Non-pigmented ciliary epithelial cell (primary cell): ENCODE measurements at regions not wholly inside any gene's neighbourhood (a gene's known extent, or its start where the extent isn't known, plus 50 kb on each side); places are given as distances from the start of the nearest gene placed in this dataset.

Experiments used
- DNase-seq: peaks from one replicate; pipeline ENCODE4 v3.0.0-alpha.2; 2010; ENCODE audit warnings: low read depth

- no peak for DNase-seq
Measured at GRCh38 chr22:27204280-27204679, 546.9 kb downstream of the MIAT start.

DNA sequence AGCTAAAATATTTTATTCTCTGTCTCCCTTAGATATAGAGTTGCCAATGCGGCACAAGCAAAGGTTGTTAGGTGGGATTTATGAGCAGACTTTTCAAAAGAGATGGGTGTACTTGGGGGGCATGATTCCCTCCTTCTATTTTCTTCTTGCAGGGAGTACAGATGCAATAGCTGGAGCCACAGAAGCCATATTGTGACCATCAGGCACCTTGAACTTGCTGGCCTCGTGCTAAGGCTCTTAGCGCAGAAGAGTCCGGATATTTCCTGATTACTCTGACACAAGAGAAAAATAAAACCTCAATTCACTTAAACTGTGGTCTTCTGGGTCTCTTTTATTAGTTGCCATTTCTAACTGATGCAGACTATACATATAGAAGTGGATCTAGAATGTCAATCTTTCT lies 547.4 kb downstream of the MIAT start:
- DNase-seq = no peak

GRCh38 chr22:27205492-27206373 lies 548.3 kb downstream of the MIAT start:
- DNase-seq = no peak

- DNase-seq = no peak
Measured at GRCh38 chr22:27206374-27207133, 549.2 kb downstream of the MIAT start.

DNA sequence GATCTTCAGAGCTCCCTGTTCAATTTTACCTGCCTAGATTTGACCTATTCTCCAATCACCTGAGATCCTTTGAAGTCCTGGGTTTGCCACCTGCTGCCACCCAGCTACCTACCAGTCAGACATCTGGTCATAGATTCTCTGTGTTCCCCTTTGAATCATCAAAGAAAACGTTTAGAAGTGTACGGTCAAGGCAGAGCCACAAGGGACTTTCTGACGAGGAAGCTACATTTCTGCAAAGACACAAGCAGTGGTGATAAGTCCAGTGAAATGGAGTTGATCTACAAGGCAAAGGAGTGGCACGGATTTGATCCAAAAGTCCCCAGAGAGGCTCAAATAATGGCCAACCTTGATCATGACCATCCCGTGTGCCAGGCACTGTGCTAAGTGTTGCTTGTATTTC lies 549.9 kb downstream of the MIAT start:
- no peak for DNase-seq

DNA sequence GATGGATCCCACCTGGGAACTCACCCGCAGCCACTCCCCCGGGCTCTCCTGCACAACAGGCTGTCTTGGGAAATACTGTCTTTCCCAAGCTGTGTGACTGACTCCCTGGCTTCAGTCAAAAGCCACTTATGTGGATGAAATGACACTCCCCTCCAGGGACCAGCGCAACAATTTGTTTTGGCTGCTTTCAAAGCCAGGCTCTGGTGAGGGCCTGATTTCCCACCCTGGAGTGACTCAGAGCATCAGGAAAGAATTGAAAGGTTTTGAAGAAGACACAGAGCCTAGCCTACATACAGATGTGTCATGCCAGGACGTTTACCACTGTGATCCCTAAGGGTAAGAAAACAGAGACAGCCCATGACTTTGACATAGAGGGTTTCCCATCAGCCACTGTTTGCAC lies 550.5 kb downstream of the MIAT start:
- no peak for DNase-seq

- no peak for DNase-seq
Measured at GRCh38 chr22:27210111-27210730, 552.8 kb downstream of the MIAT start.

DNA sequence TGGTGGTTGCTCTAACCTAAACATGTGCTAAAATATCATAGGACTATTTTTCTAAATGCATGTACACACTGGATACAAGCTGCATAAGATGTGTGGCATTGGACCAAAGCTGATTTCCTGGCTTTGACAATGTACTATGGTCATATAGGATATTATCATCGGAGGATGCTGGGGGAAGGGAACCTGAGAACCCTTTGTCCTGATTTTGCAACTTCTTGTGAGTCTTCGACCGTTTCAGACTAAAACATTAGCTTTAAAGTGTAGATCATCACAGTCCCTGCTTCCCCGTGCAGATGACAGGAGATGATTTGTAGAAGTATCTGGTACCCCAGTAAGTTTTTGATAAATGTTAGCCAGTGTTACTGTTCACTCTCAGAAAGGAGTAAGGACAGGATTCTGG lies 554.7 kb downstream of the MIAT start:
- DNase-seq = no peak

DNA sequence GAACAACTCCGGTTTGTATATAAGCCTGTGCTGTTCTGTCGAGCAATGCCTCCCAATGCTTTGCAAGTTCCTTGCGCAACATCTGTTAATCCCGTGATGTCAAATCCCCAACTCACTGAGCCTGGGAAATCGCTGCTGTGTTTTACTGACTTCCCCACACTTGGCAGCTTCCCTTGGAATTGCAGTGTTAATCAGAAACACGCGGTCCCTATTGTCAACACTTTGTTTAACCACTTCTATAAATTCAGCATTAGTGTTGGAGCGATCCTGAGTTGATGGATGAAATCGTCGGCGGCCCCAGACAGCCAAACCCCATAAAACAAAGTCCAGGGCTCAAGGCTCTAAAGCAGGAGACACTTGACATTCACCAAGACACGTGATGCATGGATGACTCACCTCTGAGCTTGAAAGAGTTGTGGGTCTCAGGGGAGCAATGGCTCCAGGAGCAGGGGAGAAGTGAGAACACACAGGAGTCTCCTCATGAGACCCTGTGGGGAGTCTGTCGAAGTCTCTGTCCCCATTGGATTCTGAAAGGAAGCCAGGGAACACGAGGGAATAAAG lies 555.3 kb downstream of the MIAT start:
- peak; percentile 84 for DNase-seq

DNA sequence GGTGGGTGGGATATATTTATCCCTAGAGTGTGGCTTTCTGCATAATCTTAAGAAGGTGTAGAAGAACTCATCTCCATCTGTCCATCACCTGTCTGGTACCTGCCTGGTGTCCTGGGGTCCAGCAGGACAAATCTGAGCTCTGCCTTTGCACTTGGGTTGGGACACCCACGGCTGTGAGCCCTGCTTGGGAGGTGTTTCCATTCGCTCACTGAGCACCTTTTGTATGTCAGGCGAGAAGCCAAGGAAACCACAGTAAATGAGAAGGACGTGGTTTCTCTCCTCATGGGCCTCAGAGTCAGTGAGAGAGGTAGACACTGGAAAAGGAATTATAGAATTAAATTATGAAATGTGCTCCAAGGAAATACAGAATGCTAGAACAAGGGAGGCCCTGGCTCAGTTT lies 555.9 kb downstream of the MIAT start:
- DNase-seq = no peak

DNA sequence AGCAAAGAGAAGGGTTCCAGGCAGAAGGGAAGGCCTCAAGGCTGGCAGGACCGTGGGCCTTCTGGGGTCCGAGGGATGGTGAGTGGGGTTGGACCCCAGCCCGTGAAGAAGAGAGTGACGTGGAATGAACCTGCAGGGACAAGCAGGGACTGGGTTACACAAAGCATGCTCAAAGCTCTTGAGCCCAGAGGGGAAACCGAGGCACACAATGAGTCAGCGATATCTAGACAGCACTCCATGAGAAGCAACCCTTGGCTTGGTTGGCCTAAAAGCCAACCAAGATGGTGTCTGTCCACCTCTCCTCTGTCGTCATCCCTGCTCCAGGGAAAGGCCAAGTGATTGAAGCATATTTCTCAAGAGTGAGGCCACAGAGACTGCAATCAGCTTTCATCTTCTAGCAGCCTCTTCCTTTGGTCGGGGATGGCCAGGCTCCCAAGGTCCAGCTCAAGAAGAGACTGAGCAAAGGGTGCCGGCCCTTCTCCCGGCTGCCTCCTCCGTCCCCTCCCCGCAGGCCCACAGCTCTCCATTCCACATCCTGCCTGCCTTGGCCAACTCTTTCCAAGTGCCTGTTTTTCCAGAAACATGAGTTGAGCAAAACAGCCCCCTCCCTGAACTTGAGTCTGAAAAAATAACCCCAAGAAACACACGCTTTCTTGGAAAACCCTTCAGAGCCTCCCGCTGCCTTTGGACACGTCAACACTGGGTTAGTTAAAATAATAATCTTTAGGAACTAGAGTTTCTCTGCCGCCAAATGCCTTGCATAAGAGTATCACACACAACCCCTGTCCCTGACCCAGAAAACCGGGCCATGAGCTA lies 556.6 kb downstream of the MIAT start:
- no peak for DNase-seq

DNA sequence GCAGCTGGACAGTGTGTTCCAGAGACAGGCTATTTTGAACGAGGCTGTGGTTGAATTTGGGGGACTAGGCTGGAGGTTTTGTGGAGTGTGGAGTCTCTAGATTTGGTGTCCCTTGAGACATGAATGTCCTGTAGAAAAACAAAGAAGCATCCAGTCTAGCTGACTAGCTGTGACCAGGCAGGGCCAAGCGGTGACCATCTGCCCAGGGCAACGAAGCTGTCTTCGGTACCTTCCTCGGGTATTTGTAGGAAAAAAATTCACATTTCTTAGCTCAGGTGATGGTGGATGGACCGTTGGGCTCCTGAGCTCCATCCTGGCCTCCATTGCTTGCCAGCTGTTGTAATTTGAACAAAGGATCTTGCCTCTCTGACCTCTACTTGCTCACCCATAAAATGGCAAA lies 557.3 kb downstream of the MIAT start:
- no peak for DNase-seq

DNA sequence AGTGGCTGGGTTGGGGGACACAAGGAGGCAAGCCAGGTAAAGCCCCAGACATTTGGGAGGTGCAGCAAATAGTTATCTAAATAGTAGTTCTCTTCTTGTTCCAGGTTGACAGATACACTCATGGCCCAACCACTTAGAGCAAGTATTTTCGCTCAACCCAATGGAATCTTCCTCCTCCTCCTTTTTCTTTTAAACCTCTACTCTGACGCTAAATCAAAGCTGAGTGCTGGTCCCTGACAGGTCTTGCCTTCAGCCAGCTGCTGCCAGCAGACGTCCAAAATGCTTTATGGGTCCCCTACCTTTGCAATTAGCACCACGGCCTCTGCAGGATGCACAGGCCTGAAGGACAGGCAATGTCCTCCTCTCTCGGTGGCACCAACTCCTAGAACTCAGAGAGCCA lies 558.5 kb downstream of the MIAT start:
- no peak for DNase-seq

DNA sequence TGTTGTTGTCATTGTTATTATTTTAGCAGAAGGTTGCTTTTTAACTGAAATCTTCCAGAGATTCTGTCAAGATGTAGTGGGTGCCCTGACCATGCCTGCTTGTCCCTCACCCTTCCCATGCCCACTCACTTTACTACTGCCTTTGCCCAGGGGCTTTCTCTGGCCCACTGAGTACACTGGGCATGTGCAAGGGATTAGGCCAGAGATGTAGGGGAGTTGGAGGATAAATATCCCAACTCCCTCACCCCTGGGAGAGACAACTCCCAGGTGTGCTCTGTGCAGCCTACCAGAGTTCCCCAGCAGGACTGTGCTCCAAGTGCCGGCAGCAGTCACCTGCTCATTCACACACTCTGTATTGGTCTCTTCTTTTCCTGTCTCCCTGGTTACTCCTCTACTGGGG lies 559.1 kb downstream of the MIAT start:
- DNase-seq = no peak

DNA sequence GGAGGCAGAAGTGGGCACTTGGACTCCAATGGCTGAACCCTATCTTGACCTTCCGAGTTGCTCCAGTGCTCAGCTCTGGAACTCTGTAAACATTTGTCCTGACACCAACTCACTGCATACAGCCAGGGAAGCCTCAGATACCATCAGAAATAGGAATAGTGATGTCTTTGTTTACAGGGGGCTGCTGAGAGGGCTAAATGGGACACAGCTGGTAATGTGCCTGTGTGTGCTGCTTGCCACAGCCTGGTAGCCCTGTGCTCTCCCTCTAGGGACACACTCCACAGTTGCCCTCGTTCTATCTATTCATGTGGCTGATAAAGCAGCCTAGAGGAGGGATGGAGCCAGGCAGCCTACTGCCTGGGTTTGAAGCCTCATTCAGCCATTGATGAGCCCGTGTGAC lies 559.8 kb downstream of the MIAT start:
- DNase-seq = no peak

DNA sequence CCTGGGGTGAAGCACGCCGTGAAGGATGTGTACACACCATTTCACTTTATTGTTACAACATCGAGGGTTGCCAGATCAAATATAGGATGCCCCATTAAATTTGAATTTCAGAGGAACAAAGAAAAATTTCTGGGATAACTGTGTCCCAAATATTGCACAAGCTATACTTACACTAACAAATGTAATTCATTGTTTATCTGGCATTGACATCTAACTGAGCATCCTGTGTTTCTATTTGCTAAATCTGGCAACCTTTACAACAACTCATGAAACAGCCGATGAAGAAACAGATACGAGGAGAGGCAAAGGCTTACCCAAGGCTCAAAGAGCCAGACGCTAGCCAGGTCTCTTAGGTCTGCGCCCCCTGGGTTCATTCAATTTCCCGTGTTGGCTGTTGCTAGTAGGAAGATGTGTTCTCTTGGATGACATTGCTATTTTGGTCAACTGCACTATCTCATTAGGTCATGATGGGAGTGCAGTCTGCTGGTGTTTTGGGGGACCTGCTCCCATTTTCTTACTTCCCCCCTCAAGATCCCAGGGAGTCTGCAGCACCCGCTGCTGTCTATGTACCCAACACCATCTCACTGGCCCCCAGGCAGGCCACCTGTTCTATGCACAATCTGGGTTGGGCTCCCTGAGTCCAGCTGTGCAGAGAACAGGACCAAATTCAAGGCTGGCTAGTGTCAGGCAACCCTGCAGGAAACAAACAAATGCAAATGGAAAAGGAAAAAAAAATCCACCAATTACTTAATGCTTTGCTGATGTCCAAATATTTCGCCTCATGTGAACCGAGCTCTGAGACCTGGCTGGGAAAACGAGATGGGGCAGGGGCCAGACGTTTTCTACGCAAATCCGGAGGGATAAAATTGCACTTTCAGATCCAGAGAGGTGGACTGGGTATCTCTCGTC lies 560.9 kb downstream of the MIAT start:
- DNase-seq = no peak

- DNase-seq = no peak
Measured at GRCh38 chr22:27219036-27219435, 561.6 kb downstream of the MIAT start.

DNA sequence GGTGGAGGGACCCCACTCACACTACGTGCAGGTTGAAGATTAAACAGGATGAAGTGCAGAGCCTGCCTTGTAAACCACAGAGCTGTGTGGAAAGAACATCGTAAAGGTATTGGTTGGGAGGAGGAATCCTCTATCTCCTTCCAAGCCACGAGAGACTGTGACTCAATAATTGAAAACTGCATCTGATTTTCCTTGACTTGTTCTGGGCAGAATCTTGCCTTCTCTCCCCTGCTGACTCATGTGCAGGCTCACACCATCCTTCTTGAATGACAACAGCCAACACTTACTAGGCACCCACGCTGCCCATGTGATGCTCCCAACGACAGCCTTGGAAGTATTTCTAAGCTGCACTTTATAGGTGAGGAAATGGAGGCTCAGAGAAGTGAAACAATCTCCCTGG lies 563.0 kb downstream of the MIAT start:
- peak; percentile 84 for DNase-seq

GRCh38 chr22:27222178-27222577 lies 564.8 kb downstream of the MIAT start:
- no peak for DNase-seq

DNA sequence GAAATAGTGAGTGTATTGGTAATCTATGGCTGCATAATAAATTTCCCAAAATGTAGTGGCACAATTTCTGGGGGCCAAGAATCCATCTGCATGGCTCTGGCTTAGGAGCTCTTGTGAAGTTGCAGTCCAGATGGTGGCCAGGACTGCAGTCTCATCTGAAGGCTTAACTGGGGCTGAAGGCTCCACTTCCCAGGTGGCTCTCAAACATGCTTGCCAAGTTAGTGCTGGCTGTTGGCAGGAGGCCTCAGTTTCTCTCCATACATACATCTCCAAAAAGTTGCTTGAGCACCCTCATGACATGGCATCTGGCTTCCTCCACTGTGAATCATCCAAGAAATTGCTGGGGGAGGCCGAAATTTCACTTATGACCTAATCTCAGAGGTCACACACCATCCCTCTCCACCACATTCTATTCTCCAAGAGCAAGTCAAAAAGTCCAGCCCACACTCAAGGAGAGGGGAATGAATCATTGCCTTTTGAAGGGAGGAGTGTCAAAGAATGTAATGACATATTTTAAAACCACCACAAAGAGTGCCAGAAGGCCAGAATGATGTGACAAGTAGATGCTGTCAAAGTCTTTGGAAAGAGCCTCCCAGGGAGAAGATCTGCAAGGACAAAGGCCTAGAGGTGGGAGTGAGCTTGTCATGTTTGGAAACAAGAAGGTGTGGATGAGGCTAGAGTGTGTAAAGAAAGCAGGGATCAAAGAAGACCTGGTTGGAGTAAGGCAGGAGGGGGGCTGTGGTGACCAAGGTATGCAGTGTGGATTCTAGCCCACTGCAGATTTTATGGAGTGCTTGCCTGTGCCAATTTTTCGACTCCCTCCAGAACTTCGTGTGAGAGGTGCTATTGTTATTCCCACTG lies 566.2 kb downstream of the MIAT start:
- DNase-seq = peak; percentile 92
